DMS114 treated with DMSO at 0.1 percent for 48 hours (cell line): ENCODE measurements at regions not wholly inside any gene's neighbourhood (a gene's known extent, or its start where the extent isn't known, plus 50 kb on each side); places are given as distances from the start of the nearest gene placed in this dataset.
"Not testable (repeated sequence)": the region's sequence is repeated elsewhere in the genome, so short reads cannot be mapped to it uniquely, and the experiment has no call there.

ENCODE experiments used
- DNase-seq: peaks from one replicate; lab custom pipeline; 2025; ENCODE audit not compliant: unreplicated experiment; lab: John Stamatoyannopoulos, UW

- no peak for DNase-seq
Measured at GRCh38 chr2:75828826-75829225, 118.1 kb upstream of the GCFC2 start.

GRCh38 chr2:75823515-75823914, 112.8 kb upstream of the GCFC2 start:
- not testable (repeated sequence) for DNase-seq

GRCh38 chr2:75822336-75822735, 111.6 kb upstream of the GCFC2 start:
- DNase-seq: no peak

- DNase-seq: no peak
Measured at GRCh38 chr2:75820693-75821092, 110.0 kb upstream of the GCFC2 start.

GRCh38 chr2:75810611-75811330, 100.1 kb upstream of the GCFC2 start:
- DNase-seq: no peak

- DNase-seq: no peak
Measured at GRCh38 chr2:75808793-75809535, 98.2 kb upstream of the GCFC2 start.

GRCh38 chr2:75807992-75808391, 97.3 kb upstream of the GCFC2 start:
- no peak for DNase-seq

GRCh38 chr2:75801234-75801982, 90.7 kb upstream of the GCFC2 start:
- no peak for DNase-seq

- no peak for DNase-seq
Measured at GRCh38 chr2:75800456-75800855, 89.7 kb upstream of the GCFC2 start.

GRCh38 chr2:75799859-75800258, 89.1 kb upstream of the GCFC2 start:
- DNase-seq: no peak

- no peak for DNase-seq
Measured at GRCh38 chr2:75798569-75798968, 87.9 kb upstream of the GCFC2 start.

- no peak for DNase-seq
Measured at GRCh38 chr2:75792996-75793395, 82.3 kb upstream of the GCFC2 start.

- DNase-seq: no peak
Measured at GRCh38 chr2:75792146-75792545, 81.4 kb upstream of the GCFC2 start.

GRCh38 chr2:75790814-75791467, 80.2 kb upstream of the GCFC2 start:
- DNase-seq: no peak

GRCh38 chr2:75790121-75790813, 79.6 kb upstream of the GCFC2 start:
- no peak for DNase-seq

- no peak for DNase-seq
Measured at GRCh38 chr2:75788902-75789301, 78.2 kb upstream of the GCFC2 start.

GRCh38 chr2:75788154-75788553, 77.4 kb upstream of the GCFC2 start:
- no peak for DNase-seq

GRCh38 chr2:75787532-75788132, 76.9 kb upstream of the GCFC2 start:
- DNase-seq: peak; percentile 40

- no peak for DNase-seq
Measured at GRCh38 chr2:75775311-75775823, 64.7 kb upstream of the GCFC2 start.
